ENCODE measurements at regions not wholly inside any gene's neighbourhood (a gene's known extent, or its start where the extent isn't known, plus 50 kb on each side); places are given as distances from the start of the nearest gene placed in this dataset.
A peak's percentile ranks its signal among the peaks of the same experiment; 100 is the strongest.

GRCh38 chr4:116438417-116438816, 647.0 kb downstream of the TRAM1L1 start:
- DNase-seq (ENCODE audit: low spot score) = no peak

GRCh38 chr4:116427666-116428065, 657.7 kb downstream of the TRAM1L1 start:
- no peak for DNase-seq (ENCODE audit: low spot score)

GRCh38 chr4:116413222-116413621, 672.2 kb downstream of the TRAM1L1 start:
- no peak for DNase-seq (ENCODE audit: low spot score)

- DNase-seq (ENCODE audit: low spot score) = no peak
Observed at GRCh38 chr4:116401293-116401692, 684.1 kb downstream of the TRAM1L1 start.

GRCh38 chr4:116400480-116400879, 684.9 kb downstream of the TRAM1L1 start:
- no peak for DNase-seq (ENCODE audit: low spot score)

GRCh38 chr4:116397714-116398113, 687.7 kb downstream of the TRAM1L1 start:
- no peak for DNase-seq (ENCODE audit: low spot score)

GRCh38 chr4:116397291-116397690, 688.1 kb downstream of the TRAM1L1 start:
- no peak for DNase-seq (ENCODE audit: low spot score)

- DNase-seq (ENCODE audit: low spot score) = no peak
Observed at GRCh38 chr4:116395408-116395807, 690.0 kb downstream of the TRAM1L1 start.

- no peak for DNase-seq (ENCODE audit: low spot score)
Observed at GRCh38 chr4:116391020-116391419, 694.4 kb downstream of the TRAM1L1 start.

- DNase-seq (ENCODE audit: low spot score) = no peak
Observed at GRCh38 chr4:116389139-116389538, 696.2 kb downstream of the TRAM1L1 start.

GRCh38 chr4:116387937-116388474, 697.4 kb downstream of the TRAM1L1 start:
- no peak for DNase-seq (ENCODE audit: low spot score)

- no peak for DNase-seq (ENCODE audit: low spot score)
Observed at GRCh38 chr4:116386856-116387255, 698.5 kb downstream of the TRAM1L1 start.

- DNase-seq (ENCODE audit: low spot score) = no peak
Observed at GRCh38 chr4:116385583-116385982, 699.8 kb downstream of the TRAM1L1 start.

GRCh38 chr4:116374815-116375214, 710.6 kb downstream of the TRAM1L1 start:
- DNase-seq (ENCODE audit: low spot score) = no peak

- peak; percentile 6 for DNase-seq (ENCODE audit: low spot score)
Observed at GRCh38 chr4:116362583-116362982, 722.8 kb downstream of the TRAM1L1 start.

GRCh38 chr4:116361790-116362189, 723.6 kb downstream of the TRAM1L1 start:
- DNase-seq (ENCODE audit: low spot score) = peak; percentile 85

GRCh38 chr4:116358633-116359222, 726.6 kb downstream of the TRAM1L1 start:
- DNase-seq (ENCODE audit: low spot score) = peak; percentile 46

- no peak for DNase-seq (ENCODE audit: low spot score)
Observed at GRCh38 chr4:116357758-116358157, 727.6 kb downstream of the TRAM1L1 start.

GRCh38 chr4:116346750-116347149, 738.6 kb downstream of the TRAM1L1 start:
- DNase-seq (ENCODE audit: low spot score) = no peak

- DNase-seq (ENCODE audit: low spot score) = no peak
Observed at GRCh38 chr4:116343809-116344208, 741.6 kb downstream of the TRAM1L1 start.

GRCh38 chr4:116342143-116342542, 743.2 kb downstream of the TRAM1L1 start:
- no peak for DNase-seq (ENCODE audit: low spot score)

GRCh38 chr4:116332508-116332907, 752.9 kb downstream of the TRAM1L1 start:
- DNase-seq (ENCODE audit: low spot score) = no peak

- DNase-seq (ENCODE audit: low spot score) = no peak
Observed at GRCh38 chr4:116328261-116328860, 757.0 kb downstream of the TRAM1L1 start.

GRCh38 chr4:116323606-116324005, 761.8 kb downstream of the TRAM1L1 start:
- no peak for DNase-seq (ENCODE audit: low spot score)

All from cerebellar cortex (tissue), 1 donor.